Muscle layer of duodenum (tissue), 2 donors: ENCODE measurements at regions not wholly inside any gene's neighbourhood (a gene's known extent, or its start where the extent isn't known, plus 50 kb on each side); places are given as distances from the start of the nearest gene placed in this dataset.
"Not testable (repeated sequence)": the region's sequence is repeated elsewhere in the genome, so short reads cannot be mapped to it uniquely, and the experiment has no call there.

Experiments
- H3K27ac ChIP-seq: one replicate; pipeline ENCODE4 v1.7.0; 2013; ENCODE audit warnings: mild to moderate bottlenecking, low read length
- H3K27me3 ChIP-seq: one replicate; pipeline ENCODE4 v1.7.0; 2013; ENCODE audit warnings: low read depth, mild to moderate bottlenecking, control low read depth, low read length
- H3K36me3 ChIP-seq, 2 donors: one replicate each; pipeline ENCODE4 v1.7.0; 2013; ENCODE audit warnings: low read length in 2 of 2, control low read depth in 1 of 2, mild to moderate bottlenecking in 1 of 2; ENCODE audit not compliant: insufficient read depth in 2 of 2, control insufficient read depth in 1 of 2
- H3K4me1 ChIP-seq, 2 donors: one replicate each; pipeline ENCODE4 v1.7.0; 2013; ENCODE audit warnings: low read length in 2 of 2, mild to moderate bottlenecking in 2 of 2, control low read depth in 1 of 2, moderate library complexity in 1 of 2; ENCODE audit not compliant: insufficient read depth in 2 of 2, control insufficient read depth in 1 of 2
- H3K4me3 ChIP-seq, 2 donors: one replicate each; pipeline ENCODE4 v1.7.0; 2013; ENCODE audit warnings: low read length in 2 of 2, low read depth in 1 of 2, mild to moderate bottlenecking in 1 of 2
- H3K9me3 ChIP-seq, 2 donors: one replicate each; pipeline ENCODE4 v1.7.0; 2013; ENCODE audit warnings: low read length in 2 of 2, control low read depth in 1 of 2, mild to moderate bottlenecking in 1 of 2; ENCODE audit not compliant: control insufficient read depth in 1 of 2
- donor health status: healthy.

- H3K4me3 ChIP-seq, result no peak overlapping the region
- no peaks in the 10 kb centered on the region for H3K4me1 ChIP-seq
- H3K27ac ChIP-seq, result no peak overlapping the region
- H3K36me3 ChIP-seq, result no peaks in the 10 kb centered on the region
- H3K9me3 ChIP-seq, result no peaks in the 10 kb centered on the region
- no peaks in the 10 kb centered on the region for H3K27me3 ChIP-seq
Observed at GRCh38 chr2:242059566-242059965, 190.0 kb downstream of the RTP5 start.

GRCh38 chr2:242060212-242060835 lies 190.8 kb downstream of the RTP5 start:
- no peaks in the 10 kb centered on the region for H3K27me3 ChIP-seq
- no peaks in the 10 kb centered on the region for H3K4me1 ChIP-seq
- no peak overlapping the region for H3K27ac ChIP-seq
- H3K36me3 ChIP-seq, result no peaks in the 10 kb centered on the region
- no peaks in the 10 kb centered on the region for H3K9me3 ChIP-seq
- no peak overlapping the region for H3K4me3 ChIP-seq

- H3K27ac ChIP-seq, H3K36me3 ChIP-seq, H3K4me3 ChIP-seq, H3K4me1 ChIP-seq, H3K9me3 ChIP-seq, H3K27me3 ChIP-seq: not testable (repeated sequence)
Observed at GRCh38 chr2:242061930-242062329, 192.4 kb downstream of the RTP5 start.

GRCh38 chr2:242063436-242063835 lies 193.9 kb downstream of the RTP5 start:
- Histone ChIP-seq H3K27me3 (no peaks in the 10 kb centered on the region), H3K4me3 (no peak overlapping the region), H3K27ac (no peak overlapping the region), H3K4me1 (no peaks in the 10 kb centered on the region), H3K9me3 (no peaks in the 10 kb centered on the region), H3K36me3 (no peaks in the 10 kb centered on the region)

GRCh38 chr2:242063850-242064249 lies 194.3 kb downstream of the RTP5 start:
- H3K4me1 ChIP-seq, result no peaks in the 10 kb centered on the region
- no peak overlapping the region for H3K4me3 ChIP-seq
- no peaks in the 10 kb centered on the region for H3K9me3 ChIP-seq
- H3K27ac ChIP-seq, result no peak overlapping the region
- H3K27me3 ChIP-seq, result no peaks in the 10 kb centered on the region
- no peaks in the 10 kb centered on the region for H3K36me3 ChIP-seq

GRCh38 chr2:242064364-242065250 lies 195.1 kb downstream of the RTP5 start:
- Histone ChIP-seq H3K27me3 (no peaks in the 10 kb centered on the region), H3K4me1 (no peaks in the 10 kb centered on the region), H3K9me3 (no peaks in the 10 kb centered on the region), H3K4me3 (no peak overlapping the region), H3K36me3 (no peaks in the 10 kb centered on the region), H3K27ac (no peak overlapping the region)

GRCh38 chr2:242065426-242065825 lies 195.9 kb downstream of the RTP5 start:
- Histone ChIP-seq H3K27me3 (no peaks in the 10 kb centered on the region), H3K4me3 (no peak overlapping the region), H3K9me3 (no peaks in the 10 kb centered on the region), H3K27ac (no peak overlapping the region), H3K36me3 (no peaks in the 10 kb centered on the region), H3K4me1 (no peaks in the 10 kb centered on the region)

- H3K27me3 ChIP-seq, result no peaks in the 10 kb centered on the region
- H3K4me1 ChIP-seq, result no peaks in the 10 kb centered on the region
- H3K9me3 ChIP-seq, result no peaks in the 10 kb centered on the region
- no peaks in the 10 kb centered on the region for H3K36me3 ChIP-seq
- no peak overlapping the region for H3K4me3 ChIP-seq
- no peak overlapping the region for H3K27ac ChIP-seq
Observed at GRCh38 chr2:242069018-242069417, 199.5 kb downstream of the RTP5 start.

GRCh38 chr2:242069938-242070395 lies 200.4 kb downstream of the RTP5 start:
- not testable (repeated sequence) for H3K27ac ChIP-seq, H3K27me3 ChIP-seq, H3K4me1 ChIP-seq, H3K36me3 ChIP-seq, H3K4me3 ChIP-seq, H3K9me3 ChIP-seq

GRCh38 chr2:242070726-242071125 lies 201.2 kb downstream of the RTP5 start:
- H3K9me3 ChIP-seq, H3K36me3 ChIP-seq, H3K27me3 ChIP-seq, H3K4me1 ChIP-seq, H3K27ac ChIP-seq, H3K4me3 ChIP-seq: not testable (repeated sequence)

GRCh38 chr2:242071377-242071776 lies 201.8 kb downstream of the RTP5 start:
- H3K27me3 ChIP-seq, H3K4me1 ChIP-seq, H3K9me3 ChIP-seq, H3K27ac ChIP-seq, H3K4me3 ChIP-seq, H3K36me3 ChIP-seq: not testable (repeated sequence)

- not testable (repeated sequence) for H3K27me3 ChIP-seq, H3K4me1 ChIP-seq, H3K27ac ChIP-seq, H3K4me3 ChIP-seq, H3K36me3 ChIP-seq, H3K9me3 ChIP-seq
Observed at GRCh38 chr2:242071936-242072335, 202.4 kb downstream of the RTP5 start.
